DOHH2 (cell line): ENCODE measurements at regions not wholly inside any gene's neighbourhood (a gene's known extent, or its start where the extent isn't known, plus 50 kb on each side); places are given as distances from the start of the nearest gene placed in this dataset.

Experiments used
- H3F3A ChIP-seq: fragments of 200-600 bp; sonication (generic), shearing (Covaris generic); 2 replicates; pipeline ENCODE4 v1.6.0; 2016; ENCODE audit warnings: antibody characterized with exemption, mild to moderate bottlenecking; ENCODE audit not compliant: control insufficient read depth, insufficient read depth
- H3K27ac ChIP-seq: fragments of 200-600 bp; sonication (generic); 2 replicates; pipeline ENCODE4 v1.5.1; 2014; ENCODE audit warnings: low read depth, mild to moderate bottlenecking, low read length, moderate library complexity
- H3K27me3 ChIP-seq: fragments of 200-600 bp; sonication (generic); 2 replicates; pipeline ENCODE4 v1.6.1; 2014; ENCODE audit warnings: mild to moderate bottlenecking, low read length, mixed read lengths; ENCODE audit not compliant: control insufficient read depth
- H3K36me3 ChIP-seq: fragments of 200-600 bp; sonication (generic); 2 replicates; pipeline ENCODE4 v1.6.1; 2014; ENCODE audit warnings: mild to moderate bottlenecking, low read length, moderate library complexity, mixed read lengths; ENCODE audit not compliant: control insufficient read depth
- H3K4me1 ChIP-seq: fragments of 200-600 bp; sonication (generic); 2 replicates; pipeline ENCODE4 v1.6.1; 2014; ENCODE audit warnings: mild to moderate bottlenecking, low read length, mixed read lengths; ENCODE audit not compliant: control insufficient read depth
- H3K4me2 ChIP-seq: fragments of 200-600 bp; sonication (generic); 2 replicates; pipeline ENCODE4 v1.6.0; 2014; ENCODE audit warnings: mild to moderate bottlenecking, low read length, moderate library complexity
- H3K4me3 ChIP-seq: fragments of 200-600 bp; sonication (generic); 2 replicates; pipeline ENCODE4 v1.5.1; 2014; ENCODE audit warnings: mild to moderate bottlenecking, low read length, mixed read lengths
- H3K79me2 ChIP-seq: fragments of 200-600 bp; sonication (generic); 2 replicates; pipeline ENCODE4 v1.6.1; 2014; ENCODE audit warnings: mild to moderate bottlenecking, low read length, mixed read lengths; ENCODE audit not compliant: control insufficient read depth
- H3K9me2 ChIP-seq: fragments of 200-600 bp; sonication (generic); replicated peaks from 2 replicates; pipeline ENCODE4 v1.6.1; 2014; ENCODE audit warnings: mild to moderate bottlenecking, low read length, mixed read lengths; ENCODE audit not compliant: control insufficient read depth
- H3K9me3 ChIP-seq: fragments of 200-600 bp; sonication (generic); 2 replicates; pipeline ENCODE4 v1.6.1; 2014; ENCODE audit warnings: antibody characterized with exemption, low read length, mixed read lengths; ENCODE audit not compliant: control insufficient read depth, insufficient read depth
- H4K20me1 ChIP-seq: fragments of 200-600 bp; sonication (generic); 2 replicates; pipeline ENCODE4 v1.6.0; 2014; ENCODE audit warnings: low read depth, mild to moderate bottlenecking, antibody characterized with exemption, low read length, moderate library complexity; ENCODE audit not compliant: control insufficient read depth, insufficient read depth
- CTCF ChIP-seq: fragments of 200-600 bp; sonication (generic); IDR thresholded peaks from one replicate; pipeline ENCODE4 v1.5.1; 2014; ENCODE audit warnings: antibody characterized with exemption, mild to moderate bottlenecking, low read depth, low read length; ENCODE audit not compliant: poor library complexity, severe bottlenecking
- EZH2phosphoT487 ChIP-seq: fragments of 200-600 bp; sonication (generic); IDR thresholded peaks from 2 replicates; pipeline ENCODE4 v1.6.1; 2017; ENCODE audit warnings: borderline replicate concordance, mild to moderate bottlenecking, antibody characterized with exemption, low read length, moderate library complexity, mixed read lengths

- Histone ChIP-seq H3K4me3 (no peak overlapping the region), H3K9me2 (no peaks in the 10 kb centered on the region), H3F3A (no peaks in the 10 kb centered on the region), H3K36me3 (no peaks in the 10 kb centered on the region), H3K4me1 (no peaks in the 10 kb centered on the region), H4K20me1 (no peaks in the 10 kb centered on the region), H3K27ac (no peak overlapping the region), H3K4me2 (no peak overlapping the region), H3K79me2 (no peaks in the 10 kb centered on the region), H3K9me3 (no peaks in the 10 kb centered on the region), H3K27me3 (no peaks in the 10 kb centered on the region)
- TF ChIP-seq CTCF (no peak), EZH2phosphoT487 (no peak)
These were observed 205.9 kb upstream of the MSX2 start for GRCh38 chr5:174518512-174518911.

DNA sequence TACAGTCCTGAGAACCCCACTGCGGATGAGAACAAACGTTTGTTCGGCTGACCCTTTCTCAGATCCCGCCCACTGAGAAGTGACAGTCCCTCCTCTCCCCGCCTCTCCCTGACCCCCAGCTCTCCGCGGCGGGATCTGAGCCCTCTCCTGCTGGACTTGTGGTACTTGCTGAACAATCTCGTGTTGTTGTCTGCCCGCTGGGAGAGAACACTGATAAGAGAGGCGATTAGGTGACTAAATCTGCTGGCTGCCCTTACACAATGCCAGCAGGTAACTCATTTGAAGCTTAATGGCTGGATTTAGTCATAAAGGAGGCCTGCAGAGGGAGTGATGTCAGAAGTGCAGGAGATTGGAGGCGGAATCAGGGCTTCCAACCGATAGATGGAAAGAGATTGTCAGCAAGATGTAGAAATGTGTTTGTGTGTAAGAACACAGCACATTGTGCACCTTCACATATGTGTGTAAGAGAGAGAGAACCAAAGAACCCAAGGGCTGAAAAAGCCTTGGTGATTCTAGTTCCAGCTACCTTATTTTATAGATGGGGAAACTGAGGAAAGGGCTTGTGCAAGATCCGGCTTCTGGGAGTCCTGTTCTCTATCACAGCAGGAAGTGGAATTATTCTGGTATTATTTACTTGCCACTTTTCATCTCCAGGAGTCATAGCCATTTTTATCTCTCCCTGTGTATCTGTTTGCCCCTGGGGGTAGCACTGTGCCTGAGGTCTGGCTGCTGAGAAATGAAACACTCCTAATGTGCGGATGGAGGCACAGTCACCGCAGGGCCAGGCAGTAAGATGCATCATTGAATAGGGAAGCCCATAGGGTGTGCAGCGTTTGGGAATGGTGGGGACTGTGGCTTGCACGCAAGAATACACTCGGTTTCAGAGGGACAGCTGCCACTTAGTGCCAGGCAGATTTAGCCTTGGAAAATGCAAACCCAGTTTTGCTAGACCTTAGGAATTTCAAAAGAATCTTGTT, 203.7 kb upstream of the MSX2 start:
- Histone ChIP-seq H4K20me1 (no peaks in the 10 kb centered on the region), H3K9me2 (no peaks in the 10 kb centered on the region), H3K27ac (no peak overlapping the region), H3F3A (no peaks in the 10 kb centered on the region), H3K79me2 (no peaks in the 10 kb centered on the region), H3K4me2 (no peak overlapping the region), H3K4me1 (no peaks in the 10 kb centered on the region), H3K27me3 (no peaks in the 10 kb centered on the region), H3K36me3 (no peaks in the 10 kb centered on the region), H3K9me3 (no peaks in the 10 kb centered on the region), H3K4me3 (no peak overlapping the region)
- TF ChIP-seq CTCF (no peak), EZH2phosphoT487 (no peak)

- no peak overlapping the region for H3K27ac ChIP-seq
- H3K27me3 ChIP-seq = no peaks in the 10 kb centered on the region
- no peaks in the 10 kb centered on the region for H3K36me3 ChIP-seq
- no peaks in the 10 kb centered on the region for H4K20me1 ChIP-seq
- H3K4me1 ChIP-seq = no peaks in the 10 kb centered on the region
- no peaks in the 10 kb centered on the region for H3K79me2 ChIP-seq
- H3K9me3 ChIP-seq = no peaks in the 10 kb centered on the region
- no peaks in the 10 kb centered on the region for H3F3A ChIP-seq
- H3K9me2 ChIP-seq = no peaks in the 10 kb centered on the region
- no peak overlapping the region for H3K4me2 ChIP-seq
- TF ChIP-seq CTCF = no peak
- TF ChIP-seq EZH2phosphoT487 = no peak
- no peak overlapping the region for H3K4me3 ChIP-seq
These were observed 202.9 kb upstream of the MSX2 start for GRCh38 chr5:174521449-174521848.
